Endothelial cell (in vitro differentiated cells): ENCODE measurements at regions not wholly inside any gene's neighbourhood (a gene's known extent, or its start where the extent isn't known, plus 50 kb on each side); places are given as distances from the start of the nearest gene placed in this dataset.
A peak's percentile ranks its signal among the peaks of the same experiment; 100 is the strongest.

Experiments used
- DNase-seq: peaks from one replicate; pipeline ENCODE4 v3.0.0; 2021; ENCODE audit warnings: low spot score
- H3K27ac Mint-ChIP-seq: one replicate; pipeline ENCODE4 v1.8.0; 2021; ENCODE audit warnings: mixed read lengths, inconsistent platforms; ENCODE audit not compliant: unreplicated experiment
- H3K27me3 Mint-ChIP-seq: one replicate; pipeline ENCODE4 v1.8.0; 2021; ENCODE audit warnings: mild to moderate bottlenecking, moderate library complexity, mixed read lengths, inconsistent platforms; ENCODE audit not compliant: unreplicated experiment
- H3K36me3 Mint-ChIP-seq: one replicate; pipeline ENCODE4 v1.8.0; 2021; ENCODE audit warnings: mild to moderate bottlenecking, low read depth, mixed read lengths, inconsistent platforms; ENCODE audit not compliant: unreplicated experiment
- H3K4me1 Mint-ChIP-seq: one replicate; pipeline ENCODE4 v1.8.0; 2021; ENCODE audit warnings: mild to moderate bottlenecking, mixed read lengths, inconsistent platforms; ENCODE audit not compliant: unreplicated experiment
- H3K4me3 Mint-ChIP-seq: one replicate; pipeline ENCODE4 v1.8.0; 2021; ENCODE audit warnings: mild to moderate bottlenecking, mixed read lengths, inconsistent platforms; ENCODE audit not compliant: unreplicated experiment
- H3K9me3 Mint-ChIP-seq: one replicate; pipeline ENCODE4 v1.8.0; 2021; ENCODE audit warnings: mixed read lengths, inconsistent platforms; ENCODE audit not compliant: unreplicated experiment
- TF ChIP-seq, protein P1 (sequence below): fragments of 200-600 bp; sonication (generic); IDR thresholded peaks from one replicate; pipeline ENCODE4 v1.5.0; 2021; ENCODE audit warnings: antibody characterized with exemption; ENCODE audit not compliant: unreplicated experiment

DNA sequence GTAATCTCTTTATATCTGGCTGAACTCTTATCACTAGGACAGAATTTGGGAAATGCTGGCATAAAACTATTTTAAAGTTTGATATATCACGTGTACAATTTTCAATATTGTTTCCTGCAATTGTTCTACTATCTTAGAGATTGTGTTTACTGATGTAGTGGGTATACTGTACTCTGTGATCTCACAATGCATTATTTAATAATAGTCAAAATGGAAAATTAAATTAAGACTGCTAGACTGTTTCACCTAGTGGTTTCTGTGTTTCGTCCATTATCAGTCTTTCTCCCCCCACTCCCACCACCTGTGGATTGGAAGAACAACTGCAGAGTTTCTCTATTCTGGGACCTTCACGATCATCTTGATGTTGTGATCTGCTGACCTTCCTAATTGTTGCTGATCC is 449.2 kb upstream of the SLC10A2 start:
- no peak overlapping the region for H3K4me3 Mint-ChIP-seq
- TF ChIP-seq, protein P1, sequence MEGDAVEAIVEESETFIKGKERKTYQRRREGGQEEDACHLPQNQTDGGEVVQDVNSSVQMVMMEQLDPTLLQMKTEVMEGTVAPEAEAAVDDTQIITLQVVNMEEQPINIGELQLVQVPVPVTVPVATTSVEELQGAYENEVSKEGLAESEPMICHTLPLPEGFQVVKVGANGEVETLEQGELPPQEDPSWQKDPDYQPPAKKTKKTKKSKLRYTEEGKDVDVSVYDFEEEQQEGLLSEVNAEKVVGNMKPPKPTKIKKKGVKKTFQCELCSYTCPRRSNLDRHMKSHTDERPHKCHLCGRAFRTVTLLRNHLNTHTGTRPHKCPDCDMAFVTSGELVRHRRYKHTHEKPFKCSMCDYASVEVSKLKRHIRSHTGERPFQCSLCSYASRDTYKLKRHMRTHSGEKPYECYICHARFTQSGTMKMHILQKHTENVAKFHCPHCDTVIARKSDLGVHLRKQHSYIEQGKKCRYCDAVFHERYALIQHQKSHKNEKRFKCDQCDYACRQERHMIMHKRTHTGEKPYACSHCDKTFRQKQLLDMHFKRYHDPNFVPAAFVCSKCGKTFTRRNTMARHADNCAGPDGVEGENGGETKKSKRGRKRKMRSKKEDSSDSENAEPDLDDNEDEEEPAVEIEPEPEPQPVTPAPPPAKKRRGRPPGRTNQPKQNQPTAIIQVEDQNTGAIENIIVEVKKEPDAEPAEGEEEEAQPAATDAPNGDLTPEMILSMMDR = no peak
- H3K36me3 Mint-ChIP-seq = no peaks in the 10 kb centered on the region
- H3K27ac Mint-ChIP-seq = no peak overlapping the region
- no peaks in the 10 kb centered on the region for H3K27me3 Mint-ChIP-seq
- no peaks in the 10 kb centered on the region for H3K9me3 Mint-ChIP-seq
- no peaks in the 10 kb centered on the region for H3K4me1 Mint-ChIP-seq
- no peak for DNase-seq

DNA sequence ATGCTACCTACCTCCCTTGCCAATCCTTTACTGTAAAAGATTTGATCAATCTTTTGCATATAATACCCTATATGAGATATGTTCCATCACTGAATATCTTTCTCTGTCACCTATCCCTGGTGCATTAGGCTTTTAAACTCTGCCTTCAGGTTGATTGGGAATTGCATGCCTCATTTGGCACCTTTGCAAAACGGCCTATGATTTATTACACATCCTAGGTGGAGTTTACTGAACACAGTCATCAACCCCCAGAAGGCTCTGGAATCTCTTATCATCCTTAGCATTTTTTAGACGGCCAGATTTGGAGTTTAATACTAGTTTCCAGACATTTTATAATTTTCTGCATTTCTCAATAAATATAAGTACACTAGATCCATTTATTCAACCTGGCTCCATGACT is 448.4 kb upstream of the SLC10A2 start:
- no peak overlapping the region for H3K4me3 Mint-ChIP-seq
- H3K27me3 Mint-ChIP-seq = no peaks in the 10 kb centered on the region
- H3K27ac Mint-ChIP-seq = no peak overlapping the region
- no peak for DNase-seq
- H3K9me3 Mint-ChIP-seq = no peaks in the 10 kb centered on the region
- TF ChIP-seq, protein P1 = no peak
- H3K36me3 Mint-ChIP-seq = no peaks in the 10 kb centered on the region
- H3K4me1 Mint-ChIP-seq = no peaks in the 10 kb centered on the region

DNA sequence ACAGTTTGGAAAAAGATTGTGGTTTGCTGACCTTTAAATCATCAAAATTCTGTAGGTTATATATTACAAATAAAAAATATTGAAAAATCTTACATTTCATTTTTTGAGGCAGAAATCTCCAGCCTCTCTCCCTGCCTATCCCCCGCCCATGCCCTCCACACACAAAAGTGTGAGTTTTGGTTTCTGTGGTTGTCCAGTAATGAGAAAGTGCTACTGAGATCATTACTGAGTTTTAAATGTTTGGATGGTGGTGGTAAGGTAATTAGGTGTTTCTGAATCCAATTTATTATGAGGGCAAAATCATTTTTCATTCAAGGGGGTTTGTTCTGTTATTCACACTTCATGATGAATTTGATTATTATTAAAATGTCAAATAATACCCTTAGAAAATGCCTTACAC is 448.0 kb upstream of the SLC10A2 start:
- Mint-ChIP-seq H3K36me3 (no peaks in the 10 kb centered on the region), H3K27ac (no peak overlapping the region)

DNA sequence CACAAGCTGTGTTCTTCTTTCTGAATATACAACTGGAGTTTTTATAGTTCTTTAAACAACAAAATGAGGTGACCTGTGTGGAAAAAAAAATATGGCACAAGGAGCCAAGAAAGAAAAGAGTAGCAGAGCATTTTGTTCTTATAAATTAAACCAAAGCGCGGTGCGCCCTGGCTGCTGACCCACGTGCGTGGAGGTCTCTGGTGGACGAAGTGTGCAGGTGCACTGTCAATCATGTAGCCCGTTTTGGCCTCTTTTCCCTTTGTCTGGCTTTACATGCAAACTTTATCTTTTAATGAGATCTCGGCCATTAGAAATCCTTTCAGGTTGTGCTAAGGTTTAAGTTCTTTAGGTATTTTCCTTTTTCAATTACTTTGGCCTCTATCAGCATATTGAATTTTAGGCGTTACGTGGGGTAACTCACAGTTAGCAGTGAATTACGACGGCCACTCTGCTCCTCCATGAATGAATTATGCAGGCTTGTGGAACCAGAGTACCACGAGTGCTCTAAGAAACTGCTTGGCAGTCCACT is 443.9 kb upstream of the SLC10A2 start:
- Mint-ChIP-seq H3K4me3 (no peak overlapping the region), H3K27ac (no peak overlapping the region), H3K9me3 (no peaks in the 10 kb centered on the region), H3K27me3 (no peaks in the 10 kb centered on the region), H3K4me1 (no peaks in the 10 kb centered on the region), H3K36me3 (no peaks in the 10 kb centered on the region)
- DNase-seq = no peak
- TF ChIP-seq, protein P1 = peak; percentile 38

More for the DNA sequence above, 448.0 kb upstream of the SLC10A2 start:
- H3K4me3 Mint-ChIP-seq = no peak overlapping the region
- TF ChIP-seq, protein P1 = no peak
- H3K9me3 Mint-ChIP-seq = no peaks in the 10 kb centered on the region
- no peaks in the 10 kb centered on the region for H3K4me1 Mint-ChIP-seq
- DNase-seq = no peak
- H3K27me3 Mint-ChIP-seq = no peaks in the 10 kb centered on the region

DNA sequence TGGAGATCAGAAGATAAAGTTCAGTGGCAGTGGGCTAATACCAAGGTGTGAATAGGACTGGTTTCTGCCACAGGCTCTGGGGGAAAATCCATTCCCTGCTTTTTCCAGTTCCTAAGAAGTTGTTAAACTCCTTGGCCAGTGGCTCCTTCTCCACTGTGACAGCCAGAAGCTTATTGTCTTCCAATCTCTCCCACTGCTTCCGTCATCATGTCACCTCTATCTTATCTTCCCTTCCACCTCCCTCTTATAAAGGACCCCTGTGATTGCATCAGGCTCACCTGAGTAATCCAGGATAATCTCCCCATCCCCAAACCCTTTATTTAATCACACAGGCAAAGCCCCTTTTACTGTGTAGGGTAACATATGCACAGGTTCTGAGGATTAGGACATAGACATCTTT is 431.2 kb upstream of the SLC10A2 start:
- no peak overlapping the region for H3K27ac Mint-ChIP-seq

More for the DNA sequence above, 431.2 kb upstream of the SLC10A2 start:
- Mint-ChIP-seq H3K4me1 (no peaks in the 10 kb centered on the region), H3K4me3 (no peak overlapping the region), H3K36me3 (no peaks in the 10 kb centered on the region), H3K9me3 (no peaks in the 10 kb centered on the region), H3K27me3 (no peaks in the 10 kb centered on the region)
- TF ChIP-seq, protein P1 = no peak
- no peak for DNase-seq
